ENCODE measurements at regions not wholly inside any gene's neighbourhood (a gene's known extent, or its start where the extent isn't known, plus 50 kb on each side); places are given as distances from the start of the nearest gene placed in this dataset.

DNA sequence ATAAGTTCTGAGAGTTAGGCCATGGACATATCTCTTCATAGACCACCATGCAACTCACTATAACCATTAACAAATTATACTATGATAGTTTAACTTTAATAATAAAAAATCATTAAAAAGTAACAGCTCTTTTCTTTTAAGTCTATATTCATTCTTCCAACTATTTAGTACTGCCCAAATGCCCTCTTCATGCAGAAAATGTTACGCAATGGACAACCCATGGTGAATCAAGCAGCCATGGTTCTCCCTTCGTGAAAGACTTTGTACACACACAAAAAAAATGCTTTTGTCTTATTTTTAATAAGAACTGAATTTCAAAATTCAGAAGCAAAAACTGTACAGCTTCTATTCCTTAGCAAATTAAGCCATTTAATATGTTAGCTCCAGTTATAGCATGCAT lies 401.1 kb downstream of the EFNA5 start:
- TF ChIP-seq GATA2 (IDR thresholded peaks at IDR 0.05; ENCODE audit: low read depth, low read length): no peak
- TF ChIP-seq GATA3 (IDR thresholded peaks at IDR 0.05; ENCODE audit: low read depth, low read length): no peak
